GM13977 (cell line): ENCODE measurements at regions not wholly inside any gene's neighbourhood (a gene's known extent, or its start where the extent isn't known, plus 50 kb on each side); places are given as distances from the start of the nearest gene placed in this dataset.

Experiments
- DNase-seq: peaks from one replicate; pipeline ENCODE4 v3.0.0; 2012; ENCODE audit warnings: low spot score
- in situ Hi-C: fragments of 300-500 bp; cut with MboI; formaldehyde crosslinking; loops from one replicate; pipeline ENCODE4 v1.12.0; 2022; ENCODE audit warnings: low sequenced_read_pairs, low pct_unique_long_range_greater_than_20kb, mixed read lengths, inconsistent platforms; ENCODE audit not compliant: unreplicated experiment
- TF ChIP-seq, protein P1 (sequence below): IDR thresholded peaks from 2 replicates; pipeline ENCODE4 v1.5.1; 2012; ENCODE audit warnings: mild to moderate bottlenecking, control low read depth; ENCODE audit not compliant: insufficient read depth; ENCODE audit errors: extremely low read depth, missing control alignments

DNA sequence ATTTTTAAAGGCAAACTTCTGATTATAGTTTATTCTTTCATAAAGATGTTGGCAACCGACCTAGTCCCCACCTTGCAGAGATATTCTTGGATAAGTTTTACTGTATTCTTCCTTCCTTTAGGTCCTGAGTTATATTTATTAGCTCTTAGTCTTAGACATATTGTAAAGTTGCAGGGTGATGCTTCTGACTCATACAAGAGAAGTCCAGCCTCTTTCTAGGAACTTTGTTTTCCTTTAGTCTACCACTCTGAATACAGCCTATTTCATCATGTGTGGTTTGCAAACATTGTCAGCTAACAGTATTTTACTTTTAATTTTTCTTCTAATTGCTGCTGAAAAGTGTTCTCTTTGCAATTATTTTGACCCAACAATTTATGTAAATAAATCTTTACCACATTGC, 686.7 kb downstream of the COL12A1 start:
- no peak for DNase-seq
- TF ChIP-seq, protein P1, sequence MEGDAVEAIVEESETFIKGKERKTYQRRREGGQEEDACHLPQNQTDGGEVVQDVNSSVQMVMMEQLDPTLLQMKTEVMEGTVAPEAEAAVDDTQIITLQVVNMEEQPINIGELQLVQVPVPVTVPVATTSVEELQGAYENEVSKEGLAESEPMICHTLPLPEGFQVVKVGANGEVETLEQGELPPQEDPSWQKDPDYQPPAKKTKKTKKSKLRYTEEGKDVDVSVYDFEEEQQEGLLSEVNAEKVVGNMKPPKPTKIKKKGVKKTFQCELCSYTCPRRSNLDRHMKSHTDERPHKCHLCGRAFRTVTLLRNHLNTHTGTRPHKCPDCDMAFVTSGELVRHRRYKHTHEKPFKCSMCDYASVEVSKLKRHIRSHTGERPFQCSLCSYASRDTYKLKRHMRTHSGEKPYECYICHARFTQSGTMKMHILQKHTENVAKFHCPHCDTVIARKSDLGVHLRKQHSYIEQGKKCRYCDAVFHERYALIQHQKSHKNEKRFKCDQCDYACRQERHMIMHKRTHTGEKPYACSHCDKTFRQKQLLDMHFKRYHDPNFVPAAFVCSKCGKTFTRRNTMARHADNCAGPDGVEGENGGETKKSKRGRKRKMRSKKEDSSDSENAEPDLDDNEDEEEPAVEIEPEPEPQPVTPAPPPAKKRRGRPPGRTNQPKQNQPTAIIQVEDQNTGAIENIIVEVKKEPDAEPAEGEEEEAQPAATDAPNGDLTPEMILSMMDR, result no peak
- in situ Hi-C loops, result no loop called here

DNA sequence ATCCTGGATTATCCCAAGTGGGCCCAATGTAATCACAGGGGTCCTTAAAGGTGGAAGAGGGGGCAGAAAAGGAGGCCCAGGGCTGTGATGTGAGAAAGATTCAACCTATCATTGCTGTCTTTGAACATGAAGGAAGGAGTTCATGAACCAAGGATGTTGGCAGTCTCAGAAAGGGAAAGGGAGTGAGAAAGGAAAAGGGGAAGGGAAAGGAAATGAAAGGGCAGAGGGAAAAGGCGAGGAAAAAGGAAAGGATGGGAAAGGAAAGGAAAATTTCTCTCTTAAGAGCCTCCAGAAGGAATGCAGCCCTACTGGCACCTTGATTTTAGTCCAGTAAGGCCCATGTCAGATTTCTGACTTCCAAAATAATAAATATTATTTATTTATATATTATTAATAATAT, 687.8 kb downstream of the COL12A1 start:
- TF ChIP-seq, protein P1, result no peak
- in situ Hi-C loops, result no loop called here
- DNase-seq, result no peak

DNA sequence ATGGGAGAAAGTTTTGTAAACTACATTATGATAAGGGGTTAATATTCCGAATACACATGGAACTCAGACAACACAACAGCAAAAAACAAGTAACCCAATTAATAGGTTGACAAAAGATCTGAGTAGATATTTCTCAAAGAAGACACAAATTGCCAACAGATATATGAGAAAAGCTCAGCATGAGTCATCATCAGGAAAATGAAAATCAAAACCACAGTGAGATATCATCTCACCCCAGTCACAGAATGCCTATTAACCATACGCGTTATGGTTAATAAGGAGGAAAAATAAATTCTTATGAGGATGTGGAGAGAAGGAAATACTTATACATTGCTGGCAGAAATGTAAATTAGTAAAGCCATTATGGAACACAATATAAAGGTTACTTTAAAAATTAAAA, 695.0 kb downstream of the COL12A1 start:
- TF ChIP-seq, protein P1, result no peak
- in situ Hi-C loops, result no loop called here
- no peak for DNase-seq

DNA sequence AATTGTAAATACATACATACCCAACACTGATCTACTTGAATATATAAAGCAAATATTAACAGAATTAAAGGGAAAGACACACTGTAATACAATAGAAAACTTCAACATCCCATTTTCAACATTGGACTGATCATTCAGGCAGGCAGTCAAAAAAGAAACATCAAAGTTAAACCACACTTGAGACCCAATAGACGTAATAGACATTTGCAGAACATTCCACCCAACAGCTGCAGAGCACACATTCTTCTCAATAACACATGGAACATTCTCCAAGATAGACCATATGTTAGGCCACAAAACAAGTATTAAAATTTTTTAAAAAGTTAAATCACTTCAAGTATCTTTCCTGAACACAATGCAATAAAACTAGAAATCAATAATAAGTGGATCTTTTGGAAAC, 698.2 kb downstream of the COL12A1 start:
- DNase-seq, result no peak
- TF ChIP-seq, protein P1, result no peak
- in situ Hi-C loops, result no loop called here

DNA sequence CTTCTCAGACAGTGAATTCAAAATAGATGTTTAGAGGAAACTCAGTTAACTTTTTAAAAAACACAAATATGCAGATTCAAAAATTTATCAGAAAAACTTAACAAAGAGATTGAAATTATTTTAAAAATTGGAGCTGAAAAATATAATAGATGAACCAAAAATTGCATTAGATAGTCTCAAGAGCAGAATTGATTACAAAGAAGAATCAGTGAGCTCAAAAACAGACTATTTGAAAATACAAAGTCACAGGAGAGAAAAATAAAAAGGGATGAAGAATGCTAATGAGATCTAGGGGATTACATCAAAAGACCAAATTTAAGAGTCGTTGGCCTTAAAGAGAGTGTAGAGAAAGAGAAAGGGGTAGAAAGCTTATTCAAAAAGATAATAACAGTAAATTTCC, 700.5 kb downstream of the COL12A1 start:
- in situ Hi-C loops, result no loop called here
- DNase-seq, result no peak
- TF ChIP-seq, protein P1, result no peak

DNA sequence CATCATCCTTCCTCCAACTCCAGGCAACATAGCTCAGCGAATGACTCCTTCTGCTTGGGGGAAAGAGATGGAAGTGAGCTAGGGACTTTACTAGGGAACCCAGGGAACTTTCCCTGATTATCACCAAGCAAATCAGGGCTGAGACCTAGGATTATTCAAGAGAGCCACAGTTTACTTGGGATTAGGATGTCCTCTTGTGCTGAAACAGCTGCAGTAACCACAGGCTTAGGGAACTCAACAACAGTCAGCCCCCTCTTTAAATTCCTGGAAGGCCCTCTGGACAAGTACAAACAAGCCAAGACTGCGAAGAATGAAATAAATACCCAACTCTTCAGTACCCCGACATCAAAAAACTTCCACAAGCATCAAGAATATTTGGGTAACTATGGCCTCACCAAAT, 700.9 kb downstream of the COL12A1 start:
- TF ChIP-seq, protein P1, result no peak
- in situ Hi-C loops, result no loop called here
- no peak for DNase-seq

DNA sequence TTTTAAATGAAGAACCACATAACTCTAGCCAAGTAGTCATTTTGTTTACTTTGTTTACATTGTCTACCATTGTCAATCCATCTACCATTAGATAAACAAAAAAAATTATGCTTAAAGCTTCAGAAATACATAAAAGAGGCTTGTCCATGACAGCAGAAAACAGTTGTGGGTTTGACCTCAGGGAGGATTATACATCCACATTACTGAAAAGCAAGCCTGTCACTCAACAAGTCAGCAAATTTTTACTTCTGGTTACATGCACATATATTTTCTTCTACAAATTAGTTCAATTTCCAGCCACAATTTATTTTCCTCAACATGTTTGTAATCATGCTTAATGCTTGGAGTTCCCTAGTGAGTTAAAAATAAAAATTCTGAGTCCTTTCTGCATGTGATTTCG, 713.3 kb downstream of the COL12A1 start:
- no peak for DNase-seq
- TF ChIP-seq, protein P1, result no peak
- in situ Hi-C loops, result no loop called here
